ENCODE measurements at regions not wholly inside any gene's neighbourhood (a gene's known extent, or its start where the extent isn't known, plus 50 kb on each side); places are given as distances from the start of the nearest gene placed in this dataset.
"Not testable (repeated sequence)": the region's sequence is repeated elsewhere in the genome, so short reads cannot be mapped to it uniquely, and the experiment has no call there.

- TF ChIP-seq, protein P1, sequence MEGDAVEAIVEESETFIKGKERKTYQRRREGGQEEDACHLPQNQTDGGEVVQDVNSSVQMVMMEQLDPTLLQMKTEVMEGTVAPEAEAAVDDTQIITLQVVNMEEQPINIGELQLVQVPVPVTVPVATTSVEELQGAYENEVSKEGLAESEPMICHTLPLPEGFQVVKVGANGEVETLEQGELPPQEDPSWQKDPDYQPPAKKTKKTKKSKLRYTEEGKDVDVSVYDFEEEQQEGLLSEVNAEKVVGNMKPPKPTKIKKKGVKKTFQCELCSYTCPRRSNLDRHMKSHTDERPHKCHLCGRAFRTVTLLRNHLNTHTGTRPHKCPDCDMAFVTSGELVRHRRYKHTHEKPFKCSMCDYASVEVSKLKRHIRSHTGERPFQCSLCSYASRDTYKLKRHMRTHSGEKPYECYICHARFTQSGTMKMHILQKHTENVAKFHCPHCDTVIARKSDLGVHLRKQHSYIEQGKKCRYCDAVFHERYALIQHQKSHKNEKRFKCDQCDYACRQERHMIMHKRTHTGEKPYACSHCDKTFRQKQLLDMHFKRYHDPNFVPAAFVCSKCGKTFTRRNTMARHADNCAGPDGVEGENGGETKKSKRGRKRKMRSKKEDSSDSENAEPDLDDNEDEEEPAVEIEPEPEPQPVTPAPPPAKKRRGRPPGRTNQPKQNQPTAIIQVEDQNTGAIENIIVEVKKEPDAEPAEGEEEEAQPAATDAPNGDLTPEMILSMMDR (IDR thresholded peaks at IDR 0.05), result not testable (repeated sequence)
- TF ChIP-seq EP300, POLR2A (IDR thresholded peaks at IDR 0.05): not testable (repeated sequence)
These were observed 426.2 kb upstream of the SPATA31A3 start for GRCh38 chr9:67418496-67419079.

Data from upper lobe of left lung (tissue), 4 donors.